HG03432 (cell line): ENCODE measurements at regions not wholly inside any gene's neighbourhood (a gene's known extent, or its start where the extent isn't known, plus 50 kb on each side); places are given as distances from the start of the nearest gene placed in this dataset.

ENCODE experiments used
- ATAC-seq: cut with Tn5 transposase; IDR thresholded peaks from one replicate; pipeline ENCODE4 v1.9.1; 2021; ENCODE audit warnings: mild to moderate bottlenecking, moderate library complexity; ENCODE audit not compliant: unreplicated experiment

DNA sequence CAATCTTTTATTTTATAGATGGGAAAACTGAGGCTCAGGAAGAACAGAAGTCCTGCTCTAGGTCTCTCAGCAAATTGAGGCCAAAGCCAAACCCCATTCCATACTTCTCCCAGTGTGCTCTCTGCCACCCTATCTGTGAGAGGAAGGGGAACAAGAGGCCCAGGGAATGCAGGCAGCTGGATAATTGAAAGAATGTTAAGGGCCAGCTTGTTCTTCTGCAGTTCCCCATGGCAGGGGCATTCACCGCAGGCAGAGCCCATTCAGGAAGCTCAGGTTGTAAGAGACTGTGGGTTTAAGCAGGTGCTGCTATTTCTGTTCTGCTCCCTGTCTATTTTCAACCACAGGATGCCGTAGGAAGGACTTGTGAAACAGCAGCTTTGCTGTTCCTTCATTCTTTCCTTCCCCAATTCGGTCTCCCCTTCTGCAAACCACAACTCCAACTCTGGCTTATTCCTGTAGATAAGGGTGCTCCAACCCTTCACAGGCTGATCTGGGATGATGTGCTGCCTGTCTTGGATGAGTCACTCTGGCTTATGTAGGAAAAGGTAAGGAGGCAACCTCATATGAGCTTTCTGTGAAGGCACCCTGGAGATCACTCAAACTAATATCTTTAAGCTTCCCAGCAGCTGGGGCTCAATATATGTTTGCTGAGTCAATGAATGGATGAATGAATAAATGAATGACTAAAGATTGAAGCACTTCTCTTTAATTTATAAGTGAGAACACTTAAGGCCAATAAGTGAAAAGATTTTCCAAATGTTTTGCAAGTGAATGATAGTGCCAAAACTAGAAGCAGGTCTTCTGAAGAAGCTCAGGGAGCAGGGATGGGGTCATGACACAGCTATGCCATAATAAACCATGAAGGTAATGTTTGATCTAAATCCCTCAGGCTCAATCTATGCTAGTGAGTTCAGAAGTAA, 377.6 kb downstream of the BRINP1 start:
- no peak for ATAC-seq

DNA sequence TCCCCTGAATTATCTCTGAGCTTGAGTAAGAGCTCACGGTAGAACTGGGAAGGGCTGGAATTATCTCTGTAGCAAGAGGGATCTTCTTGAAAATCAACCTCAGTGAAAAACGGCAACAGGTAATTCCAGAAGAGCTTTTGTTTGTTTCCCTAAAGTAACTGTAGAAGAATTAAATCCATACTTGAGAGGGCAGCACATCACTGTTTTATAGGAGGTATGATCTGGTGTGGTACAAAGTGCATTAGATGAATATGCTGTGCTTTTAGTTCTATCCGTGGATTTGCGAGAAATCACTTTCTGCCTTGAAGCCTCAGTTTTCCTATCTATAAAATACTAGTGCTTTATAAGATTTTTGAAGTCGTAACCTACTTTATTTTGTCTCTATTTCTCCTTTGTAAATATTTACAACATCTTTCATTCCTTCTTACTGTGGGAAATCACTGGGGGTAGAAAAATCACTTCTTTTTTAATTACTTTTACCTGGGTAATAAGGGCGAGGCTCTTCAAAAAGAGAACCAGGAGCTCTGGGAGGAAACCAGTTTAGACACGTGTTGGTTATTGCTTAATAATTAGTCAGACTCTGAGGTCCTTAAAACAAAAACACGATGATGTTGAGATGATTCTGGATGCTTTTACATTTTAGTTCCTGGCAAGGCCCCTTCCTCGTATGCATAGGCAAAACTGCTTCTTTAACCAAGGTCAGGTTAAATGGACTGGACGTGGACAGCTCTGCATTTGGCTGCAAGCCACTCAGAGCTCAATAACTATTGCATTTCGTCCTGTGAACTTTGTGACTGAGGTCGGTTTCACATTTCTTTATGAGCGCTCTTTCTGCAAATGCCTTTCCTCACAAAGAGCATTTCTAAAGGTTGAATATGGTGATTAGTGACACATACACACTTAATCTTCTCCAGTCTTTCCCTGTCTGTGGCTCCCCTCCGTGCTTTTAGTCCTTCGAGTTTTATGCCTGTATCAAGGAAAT, 376.1 kb downstream of the BRINP1 start:
- no peak for ATAC-seq

DNA sequence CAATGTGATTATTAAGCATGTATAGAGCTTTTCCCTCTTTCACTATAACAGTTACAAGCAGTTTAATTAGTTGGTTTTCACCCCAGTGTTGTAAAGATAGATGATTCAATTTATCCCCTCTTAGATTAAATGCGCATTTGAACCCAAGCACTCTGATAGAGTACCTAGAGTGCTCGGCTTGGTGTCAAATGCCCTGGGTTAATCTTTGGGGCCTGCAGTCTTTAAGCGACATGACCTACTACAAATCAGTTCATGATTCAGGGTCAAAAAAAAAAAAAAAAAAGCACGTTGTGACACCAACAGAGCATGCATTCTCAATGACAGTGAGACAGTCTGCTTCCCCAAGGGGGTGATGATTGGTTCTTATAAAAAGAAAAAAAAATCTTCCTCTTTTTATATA, 375.3 kb downstream of the BRINP1 start:
- ATAC-seq, result no peak

DNA sequence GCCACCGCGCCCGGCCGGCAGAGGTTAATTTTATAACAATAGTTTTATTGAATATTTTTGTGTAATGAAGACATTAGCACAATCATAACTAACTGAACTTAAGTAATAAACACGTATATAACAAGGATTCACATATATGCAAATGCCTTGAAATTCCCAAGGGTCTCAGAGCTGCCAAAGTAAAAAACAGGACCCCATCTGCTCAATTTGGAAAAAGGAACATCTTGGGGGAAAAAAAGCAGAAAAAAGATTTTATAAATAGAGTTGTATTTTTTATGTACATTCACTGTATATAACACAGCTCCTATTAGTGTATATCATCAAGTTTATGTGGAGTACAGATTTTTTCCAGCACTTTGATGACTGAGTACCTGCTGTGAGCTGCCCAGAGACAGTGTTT, 366.7 kb downstream of the BRINP1 start:
- ATAC-seq, result no peak

- no peak for ATAC-seq
Measured at GRCh38 chr9:119003201-119003611, 366.0 kb downstream of the BRINP1 start.

DNA sequence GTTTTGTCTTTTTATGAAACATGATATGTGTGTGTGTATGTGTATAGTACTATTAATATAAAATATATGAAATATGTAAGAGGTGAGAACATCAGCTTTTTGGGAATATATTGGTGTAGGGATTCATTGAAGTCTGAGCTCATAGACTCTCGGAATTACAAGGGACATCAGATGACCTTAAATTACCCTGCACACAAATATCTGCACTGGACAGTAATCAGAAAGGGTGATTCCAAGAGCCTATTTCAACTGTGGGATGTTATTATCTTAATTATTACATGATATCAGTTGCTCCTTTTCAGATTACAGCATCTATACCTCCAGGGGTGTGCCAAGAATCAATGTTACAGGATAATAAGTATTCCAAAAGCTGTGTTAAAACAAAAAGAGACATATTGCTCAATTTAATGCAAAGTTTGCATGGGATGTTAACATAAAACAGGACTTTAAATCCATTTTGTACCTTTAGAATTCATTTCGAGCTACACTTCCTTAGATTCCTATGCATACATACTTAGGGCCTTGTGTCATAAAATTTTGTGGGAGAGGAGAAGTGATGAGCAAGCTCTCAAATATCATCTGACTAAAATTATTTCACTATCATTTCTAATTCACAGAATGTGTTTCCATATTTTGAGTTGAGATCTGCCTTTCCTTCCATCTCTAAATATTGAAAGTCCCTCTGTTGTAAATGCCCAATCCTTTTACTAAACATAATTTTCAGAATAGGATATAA, 365.2 kb downstream of the BRINP1 start:
- no peak for ATAC-seq

DNA sequence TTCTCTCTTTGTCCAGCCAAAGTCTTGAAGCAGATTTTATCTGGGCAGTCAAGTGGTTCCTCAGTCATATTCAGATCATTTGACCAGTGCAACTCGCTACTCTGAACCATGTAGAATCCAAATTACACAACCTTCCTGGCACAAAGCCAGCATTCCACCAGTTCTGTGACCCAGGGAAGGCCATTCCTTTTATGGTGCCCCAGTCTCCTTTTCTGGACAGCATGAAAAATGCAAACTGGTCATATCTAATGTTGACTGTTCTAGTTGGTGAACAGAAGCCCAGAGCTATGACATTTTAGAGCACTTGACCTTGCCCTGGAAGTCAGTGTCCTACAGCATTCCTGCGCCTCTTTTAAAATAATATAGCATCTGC, 364.6 kb downstream of the BRINP1 start:
- no peak for ATAC-seq

DNA sequence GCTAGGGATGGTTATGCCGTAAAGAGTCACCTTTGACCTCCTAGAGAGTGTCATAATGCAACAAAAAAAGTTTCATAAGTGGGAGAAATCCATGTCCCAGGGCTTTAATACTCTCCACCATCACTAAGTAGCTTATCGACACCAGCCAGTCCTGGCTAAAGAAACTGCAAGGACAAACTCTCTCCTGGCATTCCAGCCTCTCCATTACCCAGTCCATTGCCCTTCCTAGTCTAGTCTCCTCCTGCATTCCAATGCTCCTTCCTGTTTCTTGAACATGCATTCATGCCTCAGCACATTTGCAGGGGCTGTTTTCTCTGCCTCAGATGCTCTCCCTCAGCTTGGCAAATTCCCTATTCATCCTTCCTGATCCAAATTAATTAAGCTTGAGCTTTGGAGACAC, 364.1 kb downstream of the BRINP1 start:
- ATAC-seq, result no peak

GRCh38 chr9:119009249-119009648, 360.0 kb downstream of the BRINP1 start:
- ATAC-seq, result no peak

GRCh38 chr9:119020284-119020683, 349.0 kb downstream of the BRINP1 start:
- ATAC-seq, result no peak

- no peak for ATAC-seq
Measured at GRCh38 chr9:119020730-119021333, 348.4 kb downstream of the BRINP1 start.

DNA sequence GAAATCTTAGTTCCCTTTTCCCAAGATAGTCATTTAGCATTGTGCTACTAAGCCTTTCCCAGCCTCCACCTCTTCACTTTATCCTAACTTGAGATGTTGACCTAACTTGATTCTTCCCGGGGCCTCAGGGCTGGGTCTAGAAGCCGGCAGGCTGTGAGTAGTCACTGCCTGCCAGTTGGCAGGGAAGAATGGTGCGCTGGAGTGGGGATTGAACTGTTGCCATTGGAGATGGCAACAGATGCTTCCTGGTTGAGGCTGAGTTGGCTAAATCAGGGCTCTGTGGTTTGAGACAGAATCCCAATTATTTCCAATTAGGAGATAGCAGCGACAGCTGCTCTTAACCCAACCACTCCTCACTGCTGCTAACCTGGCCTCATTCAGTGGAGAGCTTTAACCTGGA, 343.1 kb downstream of the BRINP1 start:
- no peak for ATAC-seq

DNA sequence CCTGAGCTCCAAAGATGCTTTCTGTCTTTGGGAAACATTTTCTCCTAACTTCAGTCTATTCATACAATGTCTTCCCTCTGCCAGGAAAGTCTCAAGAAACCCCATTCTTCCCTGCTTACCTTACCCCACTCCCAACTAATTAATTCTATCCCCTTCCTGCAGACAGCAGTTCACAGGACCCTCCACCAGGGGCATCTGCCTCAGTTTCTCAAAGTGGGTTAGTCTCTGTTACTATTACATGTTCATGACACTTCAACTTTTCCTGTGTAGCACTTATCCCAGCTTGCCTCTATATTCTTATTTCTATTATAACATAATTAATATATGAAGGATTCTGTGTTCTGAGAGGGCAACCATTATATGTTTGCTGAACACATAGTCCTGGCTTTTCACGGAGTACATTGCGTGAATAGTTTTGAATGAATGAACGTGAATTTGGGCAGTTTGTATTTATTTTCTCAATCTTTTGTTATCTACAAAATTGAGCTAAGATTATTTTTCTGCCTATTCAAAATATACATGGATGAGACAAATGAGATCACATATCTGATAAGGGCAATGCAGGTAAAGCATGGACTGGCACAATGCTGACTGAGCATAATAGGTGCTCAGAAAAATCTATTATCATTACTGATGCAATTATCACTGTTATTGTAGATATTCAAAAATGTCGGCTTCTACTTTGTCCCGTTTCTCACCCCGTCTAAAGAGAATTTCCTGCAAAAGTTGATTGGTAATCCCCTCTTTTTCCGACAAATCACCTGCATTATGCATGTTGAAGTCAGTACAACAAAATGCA, 341.1 kb downstream of the BRINP1 start:
- no peak for ATAC-seq

- ATAC-seq, result no peak
Measured at GRCh38 chr9:119029886-119030285, 339.3 kb downstream of the BRINP1 start.

GRCh38 chr9:119033596-119033995, 335.6 kb downstream of the BRINP1 start:
- ATAC-seq, result no peak

DNA sequence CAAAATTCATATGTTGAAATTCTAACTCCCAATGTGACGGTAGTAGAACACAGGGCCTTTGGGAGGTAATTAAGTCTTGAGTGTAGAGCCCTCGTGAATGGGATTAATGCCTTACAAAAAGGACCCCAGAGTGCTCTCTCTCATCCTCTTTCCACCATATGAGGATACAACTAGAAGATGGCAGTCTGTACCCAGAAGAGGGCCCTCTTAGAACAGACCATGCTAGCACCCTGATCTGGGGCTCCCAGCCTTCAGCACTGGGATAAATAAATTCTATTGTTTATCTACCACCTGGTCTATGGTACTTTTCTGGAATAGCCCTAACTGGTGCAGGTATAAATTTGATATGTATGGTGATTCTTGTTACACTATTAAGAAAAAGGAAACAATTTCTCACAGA, 332.3 kb downstream of the BRINP1 start:
- ATAC-seq, result no peak

DNA sequence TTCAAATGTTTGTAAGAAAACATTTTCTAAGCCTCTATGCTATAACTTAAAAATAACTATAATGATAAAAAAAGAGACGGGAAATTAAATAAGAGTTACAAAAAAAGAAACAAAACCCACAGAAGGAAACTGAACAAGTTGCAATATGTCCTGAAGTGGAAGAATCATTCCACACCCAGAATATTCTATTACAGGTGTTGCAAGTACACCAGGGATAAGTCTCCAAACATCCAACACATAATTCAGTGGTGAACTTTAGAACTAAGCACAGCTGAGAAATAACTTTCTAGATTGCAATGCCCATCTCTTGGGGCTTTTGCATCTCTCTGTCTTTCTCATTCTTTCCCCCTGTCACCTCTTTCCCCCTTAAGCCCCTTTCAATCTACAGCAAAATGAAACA, 325.2 kb downstream of the BRINP1 start:
- ATAC-seq, result no peak

GRCh38 chr9:119044806-119045205, 324.4 kb downstream of the BRINP1 start:
- no peak for ATAC-seq

DNA sequence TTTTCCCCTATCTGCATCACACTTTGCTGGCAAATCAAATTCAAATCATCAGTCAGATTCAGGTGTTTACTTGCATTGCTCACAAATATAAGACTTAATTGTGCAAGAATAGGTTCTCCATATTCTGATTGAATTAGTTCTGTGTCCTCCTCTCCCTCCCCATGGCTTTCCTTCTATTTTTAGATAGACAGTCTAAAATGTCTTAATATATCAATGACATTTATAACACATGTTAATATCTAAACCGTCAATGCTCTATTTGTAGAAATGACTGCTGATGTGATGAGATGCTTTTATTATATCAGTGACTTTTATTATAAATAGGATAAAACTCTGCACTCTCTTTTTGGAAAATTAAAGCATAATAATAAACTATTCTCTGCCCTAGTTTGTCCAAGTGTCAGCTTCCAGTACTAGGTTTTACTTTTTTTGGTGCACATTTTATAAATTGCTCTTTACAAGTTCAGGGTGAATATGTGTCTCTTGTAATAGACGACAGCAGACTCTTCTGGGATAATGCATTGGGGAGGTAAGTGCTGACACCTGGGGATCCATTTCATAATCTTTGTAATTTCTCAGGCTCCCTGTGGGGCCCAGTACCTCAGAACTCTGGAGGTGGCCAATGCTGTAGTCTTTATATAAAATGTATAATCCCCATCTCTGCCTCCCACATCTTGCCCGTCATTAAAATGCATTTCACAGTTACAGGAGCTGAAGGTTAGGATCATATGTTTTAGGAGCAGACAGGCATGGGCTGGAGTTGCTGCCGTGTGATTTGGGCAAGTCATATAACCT, 321.5 kb downstream of the BRINP1 start:
- ATAC-seq, result no peak
